Central memory CD8-positive, alpha-beta T cell (primary cell): ENCODE measurements at regions not wholly inside any gene's neighbourhood (a gene's known extent, or its start where the extent isn't known, plus 50 kb on each side); places are given as distances from the start of the nearest gene placed in this dataset.

Experiments used
- ATAC-seq: fragments of 150-1000 bp; cut with Tn5 transposase; replicated peaks from 2 replicates; pipeline ENCODE4 v1.10.0; 2022; ENCODE audit warnings: mild to moderate bottlenecking, moderate FRiP score, moderate number of reproducible peaks; ENCODE audit not compliant: poor library complexity, severe bottlenecking; ENCODE audit errors: extremely low read depth
- DNase-seq, 2 donors: peaks; one replicate each; pipeline ENCODE4 v3.0.0; 2021; ENCODE audit warnings: low spot score in 2 of 2
- H3K27ac Mint-ChIP-seq: one replicate; pipeline ENCODE4 v1.8.0; 2022; ENCODE audit warnings: low read depth, mild to moderate bottlenecking, moderate library complexity, mixed read lengths
- H3K27me3 Mint-ChIP-seq: one replicate; pipeline ENCODE4 v1.8.0; 2022; ENCODE audit warnings: mixed read lengths
- H3K36me3 Mint-ChIP-seq: one replicate; pipeline ENCODE4 v1.8.0; 2022; ENCODE audit warnings: mild to moderate bottlenecking, moderate library complexity, mixed read lengths; ENCODE audit not compliant: insufficient read depth
- H3K4me1 Mint-ChIP-seq: one replicate; pipeline ENCODE4 v1.8.0; 2022; ENCODE audit warnings: mixed read lengths
- H3K4me3 Mint-ChIP-seq: one replicate; pipeline ENCODE4 v1.8.0; 2022; ENCODE audit warnings: mild to moderate bottlenecking, moderate library complexity, mixed read lengths
- H3K9me3 Mint-ChIP-seq: one replicate; pipeline ENCODE4 v1.8.0; 2022; ENCODE audit warnings: mixed read lengths

- H3K27me3 Mint-ChIP-seq: no peaks in the 10 kb centered on the region
- no peaks in the 10 kb centered on the region for H3K36me3 Mint-ChIP-seq
- no peak for DNase-seq
- H3K4me1 Mint-ChIP-seq: no peaks in the 10 kb centered on the region
- no peaks in the 10 kb centered on the region for H3K9me3 Mint-ChIP-seq
- H3K27ac Mint-ChIP-seq: no peak overlapping the region
- no peak for ATAC-seq
- H3K4me3 Mint-ChIP-seq: no peak overlapping the region
Observed at GRCh38 chr11:23673366-23673765, 813.1 kb upstream of the CCDC179 start.

- Mint-ChIP-seq H3K36me3 (no peaks in the 10 kb centered on the region), H3K4me3 (no peak overlapping the region), H3K27me3 (no peaks in the 10 kb centered on the region), H3K27ac (no peak overlapping the region), H3K4me1 (no peaks in the 10 kb centered on the region), H3K9me3 (no peaks in the 10 kb centered on the region)
- ATAC-seq (no peak), DNase-seq (no peak)
Observed at GRCh38 chr11:23674866-23675265, 814.6 kb upstream of the CCDC179 start.

- DNase-seq (no peak), ATAC-seq (no peak)
- Mint-ChIP-seq H3K27ac (no peak overlapping the region), H3K27me3 (no peaks in the 10 kb centered on the region), H3K36me3 (no peaks in the 10 kb centered on the region), H3K4me1 (no peaks in the 10 kb centered on the region), H3K4me3 (no peak overlapping the region), H3K9me3 (peaks cover 6% of the 10 kb centered on the region)
Observed at GRCh38 chr11:23679041-23679440, 817.8 kb upstream of the LUZP2 start.

- Mint-ChIP-seq H3K27ac (no peak overlapping the region), H3K4me3 (no peak overlapping the region), H3K9me3 (peaks cover 7% of the 10 kb centered on the region), H3K36me3 (no peaks in the 10 kb centered on the region), H3K4me1 (no peaks in the 10 kb centered on the region), H3K27me3 (no peaks in the 10 kb centered on the region)
- ATAC-seq (no peak), DNase-seq (no peak)
Observed at GRCh38 chr11:23679981-23680380, 816.9 kb upstream of the LUZP2 start.

- Mint-ChIP-seq H3K27ac (no peak overlapping the region), H3K9me3 (peaks cover 11% of the 10 kb centered on the region), H3K27me3 (no peaks in the 10 kb centered on the region), H3K4me1 (no peaks in the 10 kb centered on the region), H3K4me3 (no peak overlapping the region), H3K36me3 (no peaks in the 10 kb centered on the region)
- DNase-seq: no peak
- ATAC-seq: peak; percentile 14
Observed at GRCh38 chr11:23680488-23681230, 816.2 kb upstream of the LUZP2 start.

GRCh38 chr11:23684701-23685100 is 812.2 kb upstream of the LUZP2 start:
- no peak for ATAC-seq
- Mint-ChIP-seq H3K9me3 (peaks cover 11% of the 10 kb centered on the region), H3K27me3 (no peaks in the 10 kb centered on the region), H3K4me3 (no peak overlapping the region), H3K36me3 (no peaks in the 10 kb centered on the region), H3K27ac (no peak overlapping the region), H3K4me1 (no peaks in the 10 kb centered on the region)
- no peak for DNase-seq

- no peaks in the 10 kb centered on the region for H3K27me3 Mint-ChIP-seq
- H3K4me3 Mint-ChIP-seq: no peak overlapping the region
- H3K27ac Mint-ChIP-seq: no peak overlapping the region
- H3K36me3 Mint-ChIP-seq: no peaks in the 10 kb centered on the region
- DNase-seq (no peak), ATAC-seq (no peak)
- H3K4me1 Mint-ChIP-seq: no peaks in the 10 kb centered on the region
- H3K9me3 Mint-ChIP-seq: peaks cover 22% of the 10 kb centered on the region
Observed at GRCh38 chr11:23687991-23688390, 808.9 kb upstream of the LUZP2 start.

- Mint-ChIP-seq H3K27ac (no peak overlapping the region), H3K27me3 (no peaks in the 10 kb centered on the region), H3K4me3 (no peak overlapping the region), H3K4me1 (no peaks in the 10 kb centered on the region), H3K9me3 (peaks cover 20% of the 10 kb centered on the region), H3K36me3 (no peaks in the 10 kb centered on the region)
- DNase-seq: no peak
- ATAC-seq: no peak
Observed at GRCh38 chr11:23688411-23688810, 808.4 kb upstream of the LUZP2 start.

- Mint-ChIP-seq H3K27ac (no peak overlapping the region), H3K36me3 (no peaks in the 10 kb centered on the region), H3K27me3 (no peaks in the 10 kb centered on the region), H3K9me3 (peaks cover 20% of the 10 kb centered on the region), H3K4me3 (no peak overlapping the region), H3K4me1 (no peaks in the 10 kb centered on the region)
- ATAC-seq: no peak
- DNase-seq: no peak
Observed at GRCh38 chr11:23688835-23689234, 808.0 kb upstream of the LUZP2 start.

GRCh38 chr11:23696688-23697415 is 800.0 kb upstream of the LUZP2 start:
- no peak for ATAC-seq
- H3K9me3 Mint-ChIP-seq: peaks cover 15% of the 10 kb centered on the region
- no peak overlapping the region for H3K4me3 Mint-ChIP-seq
- no peak for DNase-seq
- no peak overlapping the region for H3K27ac Mint-ChIP-seq
- no peaks in the 10 kb centered on the region for H3K27me3 Mint-ChIP-seq
- H3K36me3 Mint-ChIP-seq: no peaks in the 10 kb centered on the region
- no peaks in the 10 kb centered on the region for H3K4me1 Mint-ChIP-seq

- H3K36me3 Mint-ChIP-seq: no peaks in the 10 kb centered on the region
- no peaks in the 10 kb centered on the region for H3K27me3 Mint-ChIP-seq
- ATAC-seq (no peak), DNase-seq (no peak)
- H3K4me3 Mint-ChIP-seq: no peak overlapping the region
- peaks cover 25% of the 10 kb centered on the region for H3K9me3 Mint-ChIP-seq
- H3K27ac Mint-ChIP-seq: no peak overlapping the region
- no peaks in the 10 kb centered on the region for H3K4me1 Mint-ChIP-seq
Observed at GRCh38 chr11:23704183-23704582, 792.7 kb upstream of the LUZP2 start.

GRCh38 chr11:23711981-23712380 is 784.9 kb upstream of the LUZP2 start:
- Mint-ChIP-seq H3K27me3 (no peaks in the 10 kb centered on the region), H3K4me3 (no peak overlapping the region), H3K27ac (no peak overlapping the region), H3K9me3 (peaks cover 25% of the 10 kb centered on the region), H3K4me1 (no peaks in the 10 kb centered on the region), H3K36me3 (no peaks in the 10 kb centered on the region)
- DNase-seq (no peak), ATAC-seq (no peak)

GRCh38 chr11:23719016-23719415 is 777.8 kb upstream of the LUZP2 start:
- Mint-ChIP-seq H3K27me3 (no peaks in the 10 kb centered on the region), H3K36me3 (no peaks in the 10 kb centered on the region), H3K4me3 (no peak overlapping the region), H3K27ac (no peak overlapping the region), H3K9me3 (peaks cover 34% of the 10 kb centered on the region), H3K4me1 (no peaks in the 10 kb centered on the region)
- ATAC-seq: no peak
- no peak for DNase-seq
